Cortex of kidney (tissue), 1 donor: ENCODE measurements at regions not wholly inside any gene's neighbourhood (a gene's known extent, or its start where the extent isn't known, plus 50 kb on each side); places are given as distances from the start of the nearest gene placed in this dataset.

Experiments
- DNase-seq: peaks from one replicate; lab custom pipeline; 2025; lab: John Stamatoyannopoulos, UW

GRCh38 chr10:29962166-29962850, 97.1 kb downstream of the JCAD start:
- DNase-seq: no peak

- no peak for DNase-seq
Observed at GRCh38 chr10:29961351-29961750, 98.0 kb downstream of the JCAD start.

GRCh38 chr10:29960261-29960660, 99.1 kb downstream of the JCAD start:
- no peak for DNase-seq

- DNase-seq: no peak
Observed at GRCh38 chr10:29959586-29959985, 99.8 kb downstream of the JCAD start.

GRCh38 chr10:29958440-29958839, 100.9 kb downstream of the JCAD start:
- no peak for DNase-seq

GRCh38 chr10:29957907-29958331, 101.5 kb downstream of the JCAD start:
- no peak for DNase-seq

GRCh38 chr10:29957236-29957635, 102.2 kb downstream of the JCAD start:
- DNase-seq: no peak

GRCh38 chr10:29956335-29956924, 103.0 kb downstream of the JCAD start:
- DNase-seq: no peak

GRCh38 chr10:29955329-29955935, 104.0 kb downstream of the JCAD start:
- no peak for DNase-seq

GRCh38 chr10:29951441-29951931, 107.9 kb downstream of the JCAD start:
- no peak for DNase-seq

GRCh38 chr10:29950391-29950790, 109.0 kb downstream of the JCAD start:
- DNase-seq: no peak

- no peak for DNase-seq
Observed at GRCh38 chr10:29949411-29950011, 109.9 kb downstream of the JCAD start.

GRCh38 chr10:29948881-29949355, 110.5 kb downstream of the JCAD start:
- no peak for DNase-seq

- DNase-seq: no peak
Observed at GRCh38 chr10:29947701-29948060, 111.7 kb downstream of the JCAD start.

- DNase-seq: no peak
Observed at GRCh38 chr10:29946953-29947700, 112.3 kb downstream of the JCAD start.

GRCh38 chr10:29946614-29946952, 112.8 kb downstream of the JCAD start:
- no peak for DNase-seq

GRCh38 chr10:29941476-29941875, 117.9 kb downstream of the JCAD start:
- no peak for DNase-seq

GRCh38 chr10:29932991-29933390, 126.4 kb downstream of the JCAD start:
- DNase-seq: no peak

- DNase-seq: no peak
Observed at GRCh38 chr10:29931833-29932232, 127.6 kb downstream of the JCAD start.

- no peak for DNase-seq
Observed at GRCh38 chr10:29929006-29929405, 130.4 kb downstream of the JCAD start.

- DNase-seq: no peak
Observed at GRCh38 chr10:29926693-29927048, 132.7 kb downstream of the JCAD start.
